ENCODE measurements at regions not wholly inside any gene's neighbourhood (a gene's known extent, or its start where the extent isn't known, plus 50 kb on each side); places are given as distances from the start of the nearest gene placed in this dataset.
"Not testable (repeated sequence)": the region's sequence is repeated elsewhere in the genome, so short reads cannot be mapped to it uniquely, and the experiment has no call there.

- no peak for DNase-seq
Observed at GRCh38 chr3:20539666-20540065, 353.7 kb upstream of the SGO1 start.

GRCh38 chr3:20537234-20537633 lies 351.2 kb upstream of the SGO1 start:
- no peak for DNase-seq

GRCh38 chr3:20529911-20530310 lies 343.9 kb upstream of the SGO1 start:
- no peak for DNase-seq

GRCh38 chr3:20528180-20528770 lies 342.3 kb upstream of the SGO1 start:
- no peak for DNase-seq

- no peak for DNase-seq
Observed at GRCh38 chr3:20527368-20527767, 341.4 kb upstream of the SGO1 start.

GRCh38 chr3:20524328-20524727 lies 338.3 kb upstream of the SGO1 start:
- no peak for DNase-seq

GRCh38 chr3:20523293-20523692 lies 337.3 kb upstream of the SGO1 start:
- DNase-seq, result no peak

- not testable (repeated sequence) for DNase-seq
Observed at GRCh38 chr3:20517316-20517715, 331.3 kb upstream of the SGO1 start.

GRCh38 chr3:20516311-20516710 lies 330.3 kb upstream of the SGO1 start:
- no peak for DNase-seq

- no peak for DNase-seq
Observed at GRCh38 chr3:20515834-20516233, 329.8 kb upstream of the SGO1 start.

GRCh38 chr3:20511863-20512505 lies 326.0 kb upstream of the SGO1 start:
- DNase-seq, result no peak

- no peak for DNase-seq
Observed at GRCh38 chr3:20510396-20510795, 324.4 kb upstream of the SGO1 start.

GRCh38 chr3:20503394-20504082 lies 317.5 kb upstream of the SGO1 start:
- DNase-seq, result no peak

- no peak for DNase-seq
Observed at GRCh38 chr3:20490996-20491395, 305.0 kb upstream of the SGO1 start.

GRCh38 chr3:20488151-20488550 lies 302.1 kb upstream of the SGO1 start:
- DNase-seq, result no peak

- DNase-seq, result no peak
Observed at GRCh38 chr3:20484126-20484525, 298.1 kb upstream of the SGO1 start.

GRCh38 chr3:20482350-20482749 lies 296.3 kb upstream of the SGO1 start:
- no peak for DNase-seq

- DNase-seq, result no peak
Observed at GRCh38 chr3:20480786-20481365, 294.9 kb upstream of the SGO1 start.

GRCh38 chr3:20478436-20478835 lies 292.4 kb upstream of the SGO1 start:
- no peak for DNase-seq

- DNase-seq, result not testable (repeated sequence)
Observed at GRCh38 chr3:20464237-20464636, 278.2 kb upstream of the SGO1 start.

GRCh38 chr3:20462723-20463122 lies 276.7 kb upstream of the SGO1 start:
- no peak for DNase-seq

GRCh38 chr3:20462226-20462625 lies 276.2 kb upstream of the SGO1 start:
- DNase-seq, result no peak

- DNase-seq, result no peak
Observed at GRCh38 chr3:20458994-20459716, 273.1 kb upstream of the SGO1 start.

Data from NCI-H510A (cell line).